ENCODE measurements at regions not wholly inside any gene's neighbourhood (a gene's known extent, or its start where the extent isn't known, plus 50 kb on each side); places are given as distances from the start of the nearest gene placed in this dataset.

GRCh38 chr5:22918511-22918910, 65.4 kb upstream of the CDH12 start:
- TF ChIP-seq CTCF (IDR thresholded peaks at IDR 0.05; ENCODE audit: insufficient read depth, low read length, poor library complexity, severe bottlenecking), result no peak
- TF ChIP-seq EZH2phosphoT487 (conservative IDR thresholded peaks at IDR 0.05; ENCODE audit: low read length), result no peak

Measured in SU-DHL-6 (cell line).